PFSK-1 (cell line): ENCODE measurements at regions not wholly inside any gene's neighbourhood (a gene's known extent, or its start where the extent isn't known, plus 50 kb on each side); places are given as distances from the start of the nearest gene placed in this dataset.

Experiments used
- POLR2AphosphoS5 ChIP-seq: IDR thresholded peaks from 2 replicates; pipeline ENCODE4 v1.6.1; 2012; ENCODE audit warnings: low read depth, mild to moderate bottlenecking, control low read depth, low read length, moderate library complexity
- TF ChIP-seq, protein P1 (sequence below), 2 experiments: IDR thresholded peaks; 2 replicates each; pipeline versions ENCODE4 v1.6.1 to v1.8.0; 2011 to 2012; ENCODE audit warnings: low read depth in 2 of 2, low read length in 2 of 2, control low read depth in 1 of 2, inconsistent platforms in 1 of 2, mild to moderate bottlenecking in 1 of 2, moderate library complexity in 1 of 2; ENCODE audit not compliant: insufficient read depth in 1 of 2

DNA sequence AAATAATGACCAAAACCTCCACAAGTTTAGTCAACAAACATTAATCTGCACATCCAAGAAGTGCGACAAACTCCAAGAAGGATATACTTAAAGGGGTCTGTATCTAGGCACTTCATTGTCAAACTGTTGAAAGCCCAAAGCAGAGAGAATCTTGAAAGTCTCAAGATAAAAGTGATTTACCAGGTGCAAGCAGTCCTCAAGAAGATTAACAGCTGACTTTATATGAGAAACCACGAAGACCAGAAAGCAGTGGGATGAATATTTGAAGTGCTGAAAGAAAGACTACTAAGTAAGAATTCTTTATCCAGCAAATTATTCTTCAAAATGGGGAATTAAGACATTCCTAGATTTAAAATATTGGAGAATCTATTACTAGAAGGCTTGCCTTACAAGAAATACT is 58.4 kb upstream of the BLCAP start:
- no peak for TF ChIP-seq POLR2AphosphoS5
- TF ChIP-seq, protein P1, sequence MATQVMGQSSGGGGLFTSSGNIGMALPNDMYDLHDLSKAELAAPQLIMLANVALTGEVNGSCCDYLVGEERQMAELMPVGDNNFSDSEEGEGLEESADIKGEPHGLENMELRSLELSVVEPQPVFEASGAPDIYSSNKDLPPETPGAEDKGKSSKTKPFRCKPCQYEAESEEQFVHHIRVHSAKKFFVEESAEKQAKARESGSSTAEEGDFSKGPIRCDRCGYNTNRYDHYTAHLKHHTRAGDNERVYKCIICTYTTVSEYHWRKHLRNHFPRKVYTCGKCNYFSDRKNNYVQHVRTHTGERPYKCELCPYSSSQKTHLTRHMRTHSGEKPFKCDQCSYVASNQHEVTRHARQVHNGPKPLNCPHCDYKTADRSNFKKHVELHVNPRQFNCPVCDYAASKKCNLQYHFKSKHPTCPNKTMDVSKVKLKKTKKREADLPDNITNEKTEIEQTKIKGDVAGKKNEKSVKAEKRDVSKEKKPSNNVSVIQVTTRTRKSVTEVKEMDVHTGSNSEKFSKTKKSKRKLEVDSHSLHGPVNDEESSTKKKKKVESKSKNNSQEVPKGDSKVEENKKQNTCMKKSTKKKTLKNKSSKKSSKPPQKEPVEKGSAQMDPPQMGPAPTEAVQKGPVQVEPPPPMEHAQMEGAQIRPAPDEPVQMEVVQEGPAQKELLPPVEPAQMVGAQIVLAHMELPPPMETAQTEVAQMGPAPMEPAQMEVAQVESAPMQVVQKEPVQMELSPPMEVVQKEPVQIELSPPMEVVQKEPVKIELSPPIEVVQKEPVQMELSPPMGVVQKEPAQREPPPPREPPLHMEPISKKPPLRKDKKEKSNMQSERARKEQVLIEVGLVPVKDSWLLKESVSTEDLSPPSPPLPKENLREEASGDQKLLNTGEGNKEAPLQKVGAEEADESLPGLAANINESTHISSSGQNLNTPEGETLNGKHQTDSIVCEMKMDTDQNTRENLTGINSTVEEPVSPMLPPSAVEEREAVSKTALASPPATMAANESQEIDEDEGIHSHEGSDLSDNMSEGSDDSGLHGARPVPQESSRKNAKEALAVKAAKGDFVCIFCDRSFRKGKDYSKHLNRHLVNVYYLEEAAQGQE (IDR thresholded peaks at IDR 0.05; ENCODE audit: insufficient read depth in 1 of 2, low read depth in 2 of 2, low read length in 2 of 2) = no peak
